ENCODE measurements at regions not wholly inside any gene's neighbourhood (a gene's known extent, or its start where the extent isn't known, plus 50 kb on each side); places are given as distances from the start of the nearest gene placed in this dataset.

GRCh38 chr13:34869696-34870095, 72.4 kb upstream of the NBEA start:
- no peak for DNase-seq (ENCODE audit: low spot score)
- H3K4me1 ChIP-seq (ENCODE audit: control insufficient read depth in 4 of 4, insufficient read depth in 4 of 4, low read length in 3 of 4) = no peaks in the 10 kb centered on the region
- H3K9me3 ChIP-seq (ENCODE audit: control insufficient read depth in 4 of 4, low read length in 3 of 4) = no peaks in the 10 kb centered on the region
- H3K27ac ChIP-seq (ENCODE audit: low read depth in 1 of 2, low read length in 2 of 2) = no peak overlapping the region
- H3K36me3 ChIP-seq (ENCODE audit: control insufficient read depth in 4 of 4, insufficient read depth in 3 of 4, low read depth in 1 of 4, low read length in 3 of 4) = no peaks in the 10 kb centered on the region
- 48% methylated on average over 2 of the region's 2 CpGs for WGBS
- H3K9ac ChIP-seq (ENCODE audit: low read depth in 1 of 2, low read length in 2 of 2) = no peak overlapping the region
- H3K4me3 ChIP-seq (ENCODE audit: low read depth in 1 of 3, low read length in 3 of 3) = no peak overlapping the region
- no peaks in the 10 kb centered on the region for H3K27me3 ChIP-seq (ENCODE audit: control insufficient read depth in 4 of 4, insufficient read depth in 4 of 4, low read length in 3 of 4)
- TF ChIP-seq, protein P1, sequence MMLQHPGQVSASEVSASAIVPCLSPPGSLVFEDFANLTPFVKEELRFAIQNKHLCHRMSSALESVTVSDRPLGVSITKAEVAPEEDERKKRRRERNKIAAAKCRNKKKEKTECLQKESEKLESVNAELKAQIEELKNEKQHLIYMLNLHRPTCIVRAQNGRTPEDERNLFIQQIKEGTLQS (IDR thresholded peaks at IDR 0.05) = no peak
- TF ChIP-seq SP1 (IDR thresholded peaks at IDR 0.05) (no peak), REST (IDR thresholded peaks at IDR 0.05) (no peak), HNF4A (conservative IDR thresholded peaks at IDR 0.05) (no peak), EGR1 (IDR thresholded peaks at IDR 0.05; ENCODE audit: low read depth in 2 of 2) (no peak), NR2F2 (IDR thresholded peaks at IDR 0.05) (no peak), ZBTB33 (IDR thresholded peaks at IDR 0.05) (no peak), TAF1 (conservative IDR thresholded peaks at IDR 0.05) (no peak), GABPA (IDR thresholded peaks at IDR 0.05 in 1 of 2, conservative IDR thresholded peaks at IDR 0.05 in 1 of 2) (no peak), JUND (IDR thresholded peaks at IDR 0.05) (no peak), FOXA2 (IDR thresholded peaks at IDR 0.05) (no peak), RXRA (IDR thresholded peaks at IDR 0.05) (no peak), YY1 (IDR thresholded peaks at IDR 0.05) (no peak), RAD21 (IDR thresholded peaks at IDR 0.05) (no peak)
- TF ChIP-seq, protein P2, sequence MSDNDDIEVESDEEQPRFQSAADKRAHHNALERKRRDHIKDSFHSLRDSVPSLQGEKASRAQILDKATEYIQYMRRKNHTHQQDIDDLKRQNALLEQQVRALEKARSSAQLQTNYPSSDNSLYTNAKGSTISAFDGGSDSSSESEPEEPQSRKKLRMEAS (IDR thresholded peaks at IDR 0.05) = no peak

DNA sequence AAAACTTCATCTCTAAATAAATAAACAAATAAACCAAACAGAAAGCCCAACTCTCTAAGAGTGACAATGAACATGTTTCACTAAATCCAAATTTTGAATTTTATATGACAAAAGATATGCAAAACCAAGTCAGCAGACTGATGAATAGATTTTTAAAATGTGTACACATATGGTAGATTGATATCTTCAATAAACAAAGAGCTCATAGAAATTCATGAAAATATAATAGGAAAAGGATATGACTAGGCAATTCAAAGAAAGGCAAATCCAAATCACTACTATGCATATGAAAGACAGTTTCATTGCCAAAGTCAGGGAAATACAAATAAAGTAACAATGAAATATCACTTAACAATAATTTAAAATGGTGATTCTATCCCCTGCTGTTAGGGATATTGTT, 63.7 kb upstream of the NBEA start:
- H3K9ac ChIP-seq (ENCODE audit: low read depth in 1 of 2, low read length in 2 of 2) = no peak overlapping the region
- TF ChIP-seq SP1 (IDR thresholded peaks at IDR 0.05) (no peak), REST (IDR thresholded peaks at IDR 0.05) (no peak), GABPA (IDR thresholded peaks at IDR 0.05 in 1 of 2, conservative IDR thresholded peaks at IDR 0.05 in 1 of 2) (no peak), NR2F2 (IDR thresholded peaks at IDR 0.05) (no peak), FOXA1 (IDR thresholded peaks at IDR 0.05) (no peak), HNF4A (conservative IDR thresholded peaks at IDR 0.05) (no peak), ZBTB33 (IDR thresholded peaks at IDR 0.05) (no peak), JUND (IDR thresholded peaks at IDR 0.05) (no peak), YY1 (IDR thresholded peaks at IDR 0.05) (no peak)
- TF ChIP-seq, protein P1 (IDR thresholded peaks at IDR 0.05) = no peak
- no peaks in the 10 kb centered on the region for H3K4me1 ChIP-seq (ENCODE audit: control insufficient read depth in 4 of 4, insufficient read depth in 4 of 4, low read length in 3 of 4)
- H3K9me3 ChIP-seq (ENCODE audit: control insufficient read depth in 4 of 4, low read length in 3 of 4) = peaks cover 0 to 2% (median 0%) of the 10 kb centered on the region in 4 donors
- no peak overlapping the region for H3K4me3 ChIP-seq (ENCODE audit: low read depth in 1 of 3, low read length in 3 of 3)
- no peaks in the 10 kb centered on the region for H3K27me3 ChIP-seq (ENCODE audit: control insufficient read depth in 4 of 4, insufficient read depth in 4 of 4, low read length in 3 of 4)
- no peak overlapping the region for H3K27ac ChIP-seq (ENCODE audit: low read depth in 1 of 2, low read length in 2 of 2)
- no peaks in the 10 kb centered on the region for H3K36me3 ChIP-seq (ENCODE audit: control insufficient read depth in 4 of 4, insufficient read depth in 3 of 4, low read depth in 1 of 4, low read length in 3 of 4)
- DNase-seq (ENCODE audit: low spot score) = no peak

Data from liver (tissue), 7 donors.